ENCODE measurements at regions not wholly inside any gene's neighbourhood (a gene's known extent, or its start where the extent isn't known, plus 50 kb on each side); places are given as distances from the start of the nearest gene placed in this dataset.
A peak's percentile ranks its signal among the peaks of the same experiment; 100 is the strongest.

DNA sequence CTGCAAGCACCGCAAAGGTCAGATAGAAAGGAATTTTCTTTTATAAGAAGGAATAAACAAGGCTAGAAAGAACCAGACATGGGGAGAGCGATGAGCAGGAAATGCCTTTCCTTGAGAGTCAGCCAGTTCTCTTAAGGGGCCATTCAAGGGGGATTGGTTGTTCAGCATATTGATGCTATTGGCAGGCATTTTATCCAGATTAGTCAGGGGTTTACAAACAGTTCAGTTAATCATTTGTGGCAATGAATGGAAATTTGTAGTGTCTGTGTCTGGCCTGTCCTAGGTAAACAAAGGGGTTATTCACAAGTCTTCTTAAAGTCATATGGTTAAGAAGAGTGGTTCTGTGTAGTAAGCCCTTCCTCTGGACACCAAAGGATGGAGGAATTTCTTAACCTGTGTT lies 184.7 kb upstream of the FRMPD4 start:
- DNase-seq = no peak

- no peak for DNase-seq
Measured at GRCh38 chrX:11954176-11954575, 184.1 kb upstream of the FRMPD4 start.

DNA sequence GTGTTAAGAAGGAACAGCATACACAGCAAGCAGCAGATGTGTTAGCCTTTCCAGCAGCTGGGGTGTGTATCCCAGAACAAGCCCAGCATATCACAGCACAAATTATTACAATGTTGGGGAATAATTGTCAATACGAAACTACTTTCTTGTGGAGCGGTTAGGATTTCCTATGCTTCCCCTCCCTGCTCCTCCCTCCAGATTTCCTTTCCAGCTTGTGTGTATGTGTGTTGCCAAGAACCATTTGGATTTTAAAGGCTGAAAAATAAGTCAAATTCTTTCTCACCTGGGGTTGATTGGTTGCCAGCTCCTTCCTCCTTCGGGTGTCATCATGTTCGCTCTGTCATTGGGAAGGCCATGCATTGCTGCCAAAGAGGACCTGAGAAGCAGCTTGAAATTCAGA lies 178.2 kb upstream of the FRMPD4 start:
- no peak for DNase-seq

DNA sequence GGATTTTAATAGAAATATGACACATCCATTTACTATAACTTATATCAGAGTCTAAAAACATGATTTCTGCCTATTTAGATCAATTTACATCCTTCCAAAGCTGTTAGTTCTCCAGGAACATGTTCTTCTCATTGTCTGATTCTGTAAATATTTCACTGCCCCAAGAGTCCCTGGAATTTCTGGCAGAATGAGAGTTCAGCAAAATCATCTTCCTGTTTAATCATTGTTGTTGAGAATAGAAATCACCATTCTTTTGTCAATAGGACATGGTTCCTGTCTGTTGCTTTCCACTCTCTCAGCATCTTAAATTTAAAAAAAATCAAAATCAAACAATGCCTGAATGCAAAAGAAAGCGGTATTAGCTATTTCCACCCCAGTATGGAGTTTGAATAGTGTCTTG lies 172.8 kb upstream of the FRMPD4 start:
- DNase-seq = no peak

- no peak for DNase-seq
Measured at GRCh38 chrX:11967986-11968869, 170.0 kb upstream of the FRMPD4 start.

DNA sequence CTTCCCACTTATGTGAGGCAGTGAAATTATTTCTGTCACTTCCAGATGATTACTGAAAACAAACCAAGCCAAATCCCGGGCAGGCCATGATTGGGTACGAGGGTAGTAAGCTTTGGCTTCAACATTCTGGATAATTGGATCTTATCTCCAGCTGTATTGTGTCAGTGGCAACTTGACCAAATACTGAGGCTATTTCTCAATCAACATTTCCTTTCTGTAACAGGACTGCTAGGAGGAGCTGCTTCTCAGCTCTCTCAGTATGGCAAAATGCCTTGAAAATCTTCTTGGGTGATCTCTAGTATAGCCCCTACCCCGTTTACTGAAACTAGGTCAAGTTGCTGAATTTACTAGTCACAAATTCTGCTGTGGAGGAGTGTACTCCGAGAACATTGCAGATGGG lies 169.3 kb upstream of the FRMPD4 start:
- no peak for DNase-seq

DNA sequence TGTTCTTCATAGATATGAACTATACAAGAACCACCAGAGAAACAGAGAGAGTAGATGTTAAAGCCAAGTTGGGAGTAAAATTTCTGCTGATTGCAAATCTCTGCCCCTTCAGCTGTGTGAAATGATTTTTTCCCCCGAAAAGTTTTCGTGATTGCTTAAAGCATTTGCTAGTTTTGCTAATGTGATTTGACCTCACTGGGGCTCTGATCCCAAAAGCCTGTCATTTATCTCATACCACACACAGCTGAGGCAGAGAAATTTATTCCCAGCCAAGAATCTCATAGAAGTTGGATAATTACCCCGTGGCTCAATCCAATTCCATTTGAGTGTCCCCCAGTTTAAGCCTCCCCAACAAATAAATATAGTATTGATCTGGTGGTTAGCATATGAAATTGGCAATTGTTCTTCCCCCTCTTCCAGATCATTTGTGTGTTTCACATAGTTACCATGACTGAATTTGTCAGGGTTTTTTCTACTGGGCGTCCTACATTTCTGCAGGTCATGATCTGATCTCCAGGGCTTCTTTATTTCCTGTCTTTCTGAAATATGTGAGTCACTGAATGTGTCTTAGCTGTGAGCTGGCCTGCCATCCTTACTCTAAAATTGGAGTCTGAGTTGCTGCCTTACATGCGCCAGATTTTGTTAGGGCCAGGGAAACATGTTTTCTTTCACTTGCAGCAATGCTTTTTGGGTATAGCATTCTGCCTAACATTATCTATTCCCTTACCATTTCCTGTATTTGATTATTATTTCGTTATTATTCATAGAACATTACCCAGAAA lies 167.5 kb upstream of the FRMPD4 start:
- no peak for DNase-seq

GRCh38 chrX:11976663-11977062 lies 161.6 kb upstream of the FRMPD4 start:
- DNase-seq = no peak

GRCh38 chrX:11992271-11992670 lies 146.0 kb upstream of the FRMPD4 start:
- no peak for DNase-seq

- DNase-seq = no peak
Measured at GRCh38 chrX:11995146-11995545, 143.1 kb upstream of the FRMPD4 start.

DNA sequence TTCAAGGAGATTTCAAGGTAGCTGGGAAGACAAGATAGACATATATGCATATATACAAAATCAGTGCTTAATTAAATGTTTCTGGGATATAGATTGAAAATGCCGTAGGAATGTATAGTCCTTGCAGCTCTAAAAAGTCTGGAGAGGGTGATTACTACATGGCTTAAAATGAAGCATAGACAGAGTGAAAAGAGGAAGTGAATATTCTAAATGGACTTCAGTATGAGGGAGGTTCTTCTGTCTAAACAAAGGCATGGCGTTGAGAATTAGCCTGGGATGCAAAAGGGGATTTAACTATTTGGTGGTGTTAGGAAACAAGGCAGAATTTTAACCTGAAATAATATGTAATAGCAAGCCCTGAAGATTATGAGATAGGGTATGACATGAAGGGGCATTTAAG lies 141.5 kb upstream of the FRMPD4 start:
- no peak for DNase-seq

- no peak for DNase-seq
Measured at GRCh38 chrX:11998944-11999343, 139.3 kb upstream of the FRMPD4 start.

- no peak for DNase-seq
Measured at GRCh38 chrX:12002876-12003275, 135.4 kb upstream of the FRMPD4 start.

DNA sequence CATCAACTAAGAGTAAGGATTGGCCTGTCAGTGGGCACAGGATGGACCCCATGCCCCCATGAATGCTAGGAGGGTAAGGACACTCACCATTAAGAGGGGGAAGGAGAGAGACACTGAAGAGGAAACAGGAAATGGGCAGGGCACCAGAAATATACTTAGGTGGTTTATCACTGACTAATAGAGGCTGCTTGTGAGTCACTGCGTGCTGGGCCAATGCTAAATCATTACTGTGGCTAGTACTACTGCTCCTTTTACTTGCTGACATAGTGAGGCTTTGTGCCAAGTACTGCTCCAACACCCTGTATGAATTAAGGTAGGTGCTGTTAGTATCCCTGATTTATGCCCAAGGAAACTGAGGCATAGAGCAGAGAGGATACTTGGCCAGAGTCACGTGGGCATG lies 130.4 kb upstream of the FRMPD4 start:
- DNase-seq = peak; percentile 1

- DNase-seq = no peak
Measured at GRCh38 chrX:12010436-12010835, 127.8 kb upstream of the FRMPD4 start.

DNA sequence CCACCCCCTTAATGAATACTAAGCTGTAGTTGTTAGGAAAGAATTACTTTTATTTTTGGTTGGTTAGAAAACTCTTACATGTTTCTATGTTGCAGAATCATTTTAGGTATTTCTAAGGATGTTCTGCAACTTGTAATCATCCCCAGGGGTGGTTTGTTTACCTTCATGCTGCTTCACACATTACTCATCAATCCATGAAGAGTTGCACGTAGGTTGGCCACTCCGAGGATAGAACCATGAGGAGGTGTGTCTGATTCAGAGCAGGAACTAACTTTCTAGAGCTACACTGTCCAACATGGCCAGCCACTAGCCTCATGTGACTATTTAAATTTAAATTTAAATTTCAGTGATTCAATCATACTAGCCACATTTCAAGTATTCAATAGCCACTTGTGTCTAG lies 127.2 kb upstream of the FRMPD4 start:
- no peak for DNase-seq

- no peak for DNase-seq
Measured at GRCh38 chrX:12013211-12013618, 125.1 kb upstream of the FRMPD4 start.

DNA sequence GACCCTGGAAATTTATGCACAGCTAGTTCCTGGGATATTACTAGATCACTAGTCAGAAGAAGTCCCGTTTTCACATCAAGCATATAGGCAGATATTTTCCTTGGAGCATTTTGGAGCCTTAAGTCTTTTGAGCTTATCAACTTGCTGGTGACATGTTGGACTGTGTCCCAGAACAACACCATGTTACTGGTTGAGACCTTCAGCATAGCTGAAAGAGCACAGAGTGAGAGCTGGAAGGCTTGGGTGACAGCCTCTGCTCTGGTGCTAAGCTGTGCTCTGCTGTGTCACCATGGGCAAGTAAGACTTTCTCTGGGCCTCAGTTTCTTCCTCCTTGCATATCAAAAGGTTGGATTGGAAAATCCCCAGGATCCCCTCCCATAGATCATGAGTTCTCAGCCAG lies 116.6 kb upstream of the FRMPD4 start:
- DNase-seq = no peak

GRCh38 chrX:12026481-12026880 lies 111.8 kb upstream of the FRMPD4 start:
- no peak for DNase-seq

DNA sequence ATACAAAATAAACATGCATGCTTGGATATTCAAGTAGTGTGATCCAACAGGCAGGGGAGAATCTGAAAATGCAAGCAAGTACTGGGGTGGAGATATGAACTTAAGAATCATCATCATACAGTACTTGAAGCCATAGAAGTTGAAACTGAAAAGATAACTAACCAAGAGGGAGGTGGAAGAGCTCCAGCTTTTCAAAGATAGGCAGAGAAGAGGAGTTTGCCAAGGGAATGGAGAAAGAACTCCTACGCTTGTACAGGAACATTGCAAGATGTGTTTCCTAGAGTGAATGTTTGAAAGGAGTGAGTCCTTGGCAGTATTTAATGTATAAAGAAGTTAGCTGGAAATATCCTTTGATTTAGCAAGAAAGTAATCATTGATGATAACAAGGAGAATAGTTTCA lies 106.2 kb upstream of the FRMPD4 start:
- DNase-seq = no peak

GRCh38 chrX:12034741-12035140 lies 103.5 kb upstream of the FRMPD4 start:
- no peak for DNase-seq

GRCh38 chrX:12042615-12043014 lies 95.7 kb upstream of the FRMPD4 start:
- no peak for DNase-seq

DNA sequence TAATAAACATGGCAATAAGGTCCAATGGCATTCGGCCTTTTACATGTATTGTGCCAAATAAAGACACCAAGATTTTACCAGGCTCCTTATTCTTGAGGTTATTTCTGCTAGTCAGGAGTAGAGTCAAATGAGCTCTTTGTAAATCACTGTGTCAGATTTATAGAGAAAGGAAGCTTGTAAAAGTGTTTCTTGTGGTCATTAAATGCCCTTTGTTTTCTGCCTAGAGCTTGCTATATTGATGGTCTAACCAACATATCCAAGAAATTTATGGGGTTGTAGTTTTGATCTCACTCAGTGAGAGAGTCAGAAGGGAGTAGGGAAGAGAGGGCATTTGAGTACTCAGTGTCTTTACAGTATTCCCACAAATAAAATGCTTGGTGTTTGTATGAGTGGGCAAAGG lies 86.2 kb upstream of the FRMPD4 start:
- DNase-seq = no peak

GRCh38 chrX:12058087-12058486 lies 80.2 kb upstream of the FRMPD4 start:
- DNase-seq = no peak

Measured in stimulated activated CD4-positive, alpha-beta T cell treated with anti-CD3 and anti-CD28 coated beads, Interleukin-1b, Interleukin-23, amount 100 ng/mL, for 48 hours (primary cell).